T-helper 17 cell (primary cell): ENCODE measurements at regions not wholly inside any gene's neighbourhood (a gene's known extent, or its start where the extent isn't known, plus 50 kb on each side); places are given as distances from the start of the nearest gene placed in this dataset.

ENCODE experiments used
- ATAC-seq: fragments of 150-1000 bp; cut with Tn5 transposase; 2 replicates; pipeline ENCODE4 v1.10.0; 2021; ENCODE audit warnings: mild to moderate bottlenecking, moderate library complexity
- DNase-seq, 3 donors: peaks; one replicate each; pipeline versions ENCODE4 v3.0.0 to v3.0.0-alpha.2; 2020 to 2021
- H3K9me3 ChIP-seq: one replicate; pipeline ENCODE4 v1.7.0; 2013; ENCODE audit warnings: low read length, mild to moderate bottlenecking; ENCODE audit not compliant: control insufficient read depth, poor library complexity, severe bottlenecking
- H3K27ac Mint-ChIP-seq: one replicate; pipeline ENCODE4 v1.8.0; 2022; ENCODE audit warnings: mild to moderate bottlenecking, moderate library complexity, mixed read lengths
- H3K27me3 Mint-ChIP-seq: one replicate; pipeline ENCODE4 v1.8.0; 2022; ENCODE audit warnings: mixed read lengths
- H3K36me3 Mint-ChIP-seq: one replicate; pipeline ENCODE4 v1.8.0; 2022; ENCODE audit warnings: low read depth, mixed read lengths
- H3K4me1 Mint-ChIP-seq: one replicate; pipeline ENCODE4 v1.8.0; 2022; ENCODE audit warnings: mild to moderate bottlenecking, mixed read lengths
- H3K4me3 Mint-ChIP-seq: one replicate; pipeline ENCODE4 v1.8.0; 2022; ENCODE audit warnings: mild to moderate bottlenecking, moderate library complexity, mixed read lengths

- Mint-ChIP-seq H3K27me3 (peaks cover 5% of the 10 kb centered on the region), H3K36me3 (no peaks in the 10 kb centered on the region), H3K27ac (no peak overlapping the region), H3K4me3 (no peak overlapping the region), H3K4me1 (no peaks in the 10 kb centered on the region)
- H3K9me3 ChIP-seq = no peaks in the 10 kb centered on the region
- DNase-seq = no peak
- ATAC-seq = no peak
Observed at GRCh38 chr1:55864251-55864650, 649.1 kb upstream of the USP24 start.

GRCh38 chr1:55861676-55862340 is 646.6 kb upstream of the USP24 start:
- Mint-ChIP-seq H3K27me3 (peaks cover 13% of the 10 kb centered on the region), H3K27ac (no peak overlapping the region), H3K36me3 (no peaks in the 10 kb centered on the region), H3K4me1 (no peaks in the 10 kb centered on the region), H3K4me3 (no peak overlapping the region)
- ATAC-seq (no peak), DNase-seq (no peak)
- no peaks in the 10 kb centered on the region for H3K9me3 ChIP-seq

- H3K36me3 Mint-ChIP-seq = no peaks in the 10 kb centered on the region
- peaks cover 13% of the 10 kb centered on the region for H3K27me3 Mint-ChIP-seq
- H3K4me1 Mint-ChIP-seq = no peaks in the 10 kb centered on the region
- DNase-seq = no peak
- no peaks in the 10 kb centered on the region for H3K9me3 ChIP-seq
- H3K4me3 Mint-ChIP-seq = no peak overlapping the region
- no peak overlapping the region for H3K27ac Mint-ChIP-seq
- no peak for ATAC-seq
Observed at GRCh38 chr1:55860798-55861519, 645.8 kb upstream of the USP24 start.

- H3K27ac Mint-ChIP-seq = no peak overlapping the region
- no peaks in the 10 kb centered on the region for H3K4me1 Mint-ChIP-seq
- H3K27me3 Mint-ChIP-seq = peaks cover 13% of the 10 kb centered on the region
- DNase-seq = no peak
- H3K36me3 Mint-ChIP-seq = no peaks in the 10 kb centered on the region
- no peak overlapping the region for H3K4me3 Mint-ChIP-seq
- no peak for ATAC-seq
- H3K9me3 ChIP-seq = no peaks in the 10 kb centered on the region
Observed at GRCh38 chr1:55860326-55860725, 645.2 kb upstream of the USP24 start.

GRCh38 chr1:55854911-55855310 is 639.7 kb upstream of the USP24 start:
- no peak overlapping the region for H3K4me3 Mint-ChIP-seq
- no peaks in the 10 kb centered on the region for H3K9me3 ChIP-seq

GRCh38 chr1:55848906-55849305 is 633.7 kb upstream of the USP24 start:
- no peaks in the 10 kb centered on the region for H3K9me3 ChIP-seq
- Mint-ChIP-seq H3K36me3 (no peaks in the 10 kb centered on the region), H3K4me3 (no peak overlapping the region), H3K4me1 (no peaks in the 10 kb centered on the region), H3K27me3 (peaks cover 5% of the 10 kb centered on the region), H3K27ac (no peak overlapping the region)
- DNase-seq (no peak), ATAC-seq (no peak)

More at GRCh38 chr1:55854911-55855310, 639.7 kb upstream of the USP24 start:
- ATAC-seq (no peak), DNase-seq (no peak)
- no peaks in the 10 kb centered on the region for H3K4me1 Mint-ChIP-seq
- H3K36me3 Mint-ChIP-seq = no peaks in the 10 kb centered on the region
- peaks cover 13% of the 10 kb centered on the region for H3K27me3 Mint-ChIP-seq
- H3K27ac Mint-ChIP-seq = no peak overlapping the region

- Mint-ChIP-seq H3K27me3 (no peaks in the 10 kb centered on the region), H3K36me3 (no peaks in the 10 kb centered on the region)
Observed at GRCh38 chr1:55846051-55846450, 630.9 kb upstream of the USP24 start.

GRCh38 chr1:55844322-55844721 is 629.2 kb upstream of the USP24 start:
- no peak for ATAC-seq
- no peaks in the 10 kb centered on the region for H3K9me3 ChIP-seq
- no peaks in the 10 kb centered on the region for H3K27me3 Mint-ChIP-seq
- H3K36me3 Mint-ChIP-seq = no peaks in the 10 kb centered on the region
- no peak overlapping the region for H3K27ac Mint-ChIP-seq
- no peak for DNase-seq
- no peak overlapping the region for H3K4me3 Mint-ChIP-seq
- H3K4me1 Mint-ChIP-seq = no peaks in the 10 kb centered on the region

More at GRCh38 chr1:55846051-55846450, 630.9 kb upstream of the USP24 start:
- Mint-ChIP-seq H3K4me3 (no peak overlapping the region), H3K27ac (no peak overlapping the region), H3K4me1 (no peaks in the 10 kb centered on the region)
- no peak for DNase-seq
- ATAC-seq = no peak
- no peaks in the 10 kb centered on the region for H3K9me3 ChIP-seq

GRCh38 chr1:55839626-55840025 is 624.5 kb upstream of the USP24 start:
- DNase-seq (no peak), ATAC-seq (no peak)
- Mint-ChIP-seq H3K4me1 (no peaks in the 10 kb centered on the region), H3K4me3 (no peak overlapping the region), H3K36me3 (no peaks in the 10 kb centered on the region), H3K27me3 (peaks cover 9% of the 10 kb centered on the region), H3K27ac (no peak overlapping the region)
- no peaks in the 10 kb centered on the region for H3K9me3 ChIP-seq

GRCh38 chr1:55839221-55839620 is 624.1 kb upstream of the USP24 start:
- no peak overlapping the region for H3K4me3 Mint-ChIP-seq
- H3K36me3 Mint-ChIP-seq = no peaks in the 10 kb centered on the region
- ATAC-seq = no peak
- H3K27me3 Mint-ChIP-seq = peaks cover 9% of the 10 kb centered on the region
- no peak overlapping the region for H3K27ac Mint-ChIP-seq
- no peaks in the 10 kb centered on the region for H3K4me1 Mint-ChIP-seq
- H3K9me3 ChIP-seq = no peaks in the 10 kb centered on the region
- no peak for DNase-seq

GRCh38 chr1:55836086-55836485 is 620.9 kb upstream of the USP24 start:
- Mint-ChIP-seq H3K4me1 (no peaks in the 10 kb centered on the region), H3K4me3 (no peak overlapping the region), H3K27ac (no peak overlapping the region), H3K27me3 (peaks cover 17% of the 10 kb centered on the region), H3K36me3 (no peaks in the 10 kb centered on the region)
- no peak for ATAC-seq
- no peak for DNase-seq
- no peaks in the 10 kb centered on the region for H3K9me3 ChIP-seq

- no peaks in the 10 kb centered on the region for H3K9me3 ChIP-seq
- no peak overlapping the region for H3K27ac Mint-ChIP-seq
- peaks cover 17% of the 10 kb centered on the region for H3K27me3 Mint-ChIP-seq
- no peak overlapping the region for H3K4me3 Mint-ChIP-seq
- H3K36me3 Mint-ChIP-seq = no peaks in the 10 kb centered on the region
- DNase-seq (no peak), ATAC-seq (no peak)
- no peaks in the 10 kb centered on the region for H3K4me1 Mint-ChIP-seq
Observed at GRCh38 chr1:55833529-55834091, 618.4 kb upstream of the USP24 start.

GRCh38 chr1:55831759-55832158 is 616.6 kb upstream of the USP24 start:
- peaks cover 19% of the 10 kb centered on the region for H3K27me3 Mint-ChIP-seq
- ATAC-seq = no peak

GRCh38 chr1:55828044-55828443 is 612.9 kb upstream of the USP24 start:
- no peaks in the 10 kb centered on the region for H3K4me1 Mint-ChIP-seq
- no peaks in the 10 kb centered on the region for H3K9me3 ChIP-seq
- peaks cover 30% of the 10 kb centered on the region for H3K27me3 Mint-ChIP-seq
- DNase-seq (no peak), ATAC-seq (no peak)
- H3K36me3 Mint-ChIP-seq = no peaks in the 10 kb centered on the region
- no peak overlapping the region for H3K4me3 Mint-ChIP-seq
- H3K27ac Mint-ChIP-seq = no peak overlapping the region

More at GRCh38 chr1:55831759-55832158, 616.6 kb upstream of the USP24 start:
- H3K9me3 ChIP-seq = no peaks in the 10 kb centered on the region
- Mint-ChIP-seq H3K4me1 (no peaks in the 10 kb centered on the region), H3K4me3 (no peak overlapping the region), H3K36me3 (no peaks in the 10 kb centered on the region), H3K27ac (no peak overlapping the region)
- no peak for DNase-seq
